GM19455 (cell line): ENCODE measurements at regions not wholly inside any gene's neighbourhood (a gene's known extent, or its start where the extent isn't known, plus 50 kb on each side); places are given as distances from the start of the nearest gene placed in this dataset.
A peak's percentile ranks its signal among the peaks of the same experiment; 100 is the strongest.

Experiments used
- ATAC-seq: cut with Tn5 transposase; IDR thresholded peaks from one replicate; pipeline ENCODE4 v1.9.1; 2021; ENCODE audit not compliant: unreplicated experiment

DNA sequence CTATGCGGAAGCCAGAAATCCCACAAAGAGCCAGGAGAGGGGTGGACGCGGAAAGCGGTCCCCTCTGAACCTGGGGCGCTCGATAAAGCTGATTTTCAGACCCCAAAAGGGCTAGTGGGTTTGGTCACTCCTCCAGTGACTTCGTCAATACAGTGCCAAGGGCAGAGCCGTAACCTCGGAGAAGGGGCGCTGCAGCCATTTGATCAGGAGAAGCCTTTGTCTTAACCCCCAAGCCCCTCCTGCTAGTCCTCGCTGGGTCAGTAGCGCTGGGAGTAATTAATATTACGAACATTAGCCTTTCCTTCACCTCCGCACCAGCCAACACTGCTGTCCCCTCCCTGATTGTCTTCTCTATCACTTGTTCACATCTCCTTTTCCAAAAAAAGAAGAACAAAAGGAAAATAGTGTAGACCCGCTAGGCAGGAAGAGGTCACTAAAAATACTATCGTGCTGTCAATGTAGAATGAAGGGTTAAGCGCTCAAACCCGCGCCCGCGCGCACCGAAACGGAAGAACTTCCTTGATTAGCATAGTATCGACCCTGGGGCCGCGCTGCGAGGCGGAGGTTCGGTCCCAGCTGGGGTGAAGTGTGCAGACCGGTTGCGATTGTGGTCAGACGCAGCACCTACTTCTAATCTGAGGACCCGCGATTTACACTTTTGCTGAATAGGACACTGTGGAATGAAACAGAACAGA is 63.2 kb upstream of the MAPRE2 start:
- peak; percentile 37 for ATAC-seq

DNA sequence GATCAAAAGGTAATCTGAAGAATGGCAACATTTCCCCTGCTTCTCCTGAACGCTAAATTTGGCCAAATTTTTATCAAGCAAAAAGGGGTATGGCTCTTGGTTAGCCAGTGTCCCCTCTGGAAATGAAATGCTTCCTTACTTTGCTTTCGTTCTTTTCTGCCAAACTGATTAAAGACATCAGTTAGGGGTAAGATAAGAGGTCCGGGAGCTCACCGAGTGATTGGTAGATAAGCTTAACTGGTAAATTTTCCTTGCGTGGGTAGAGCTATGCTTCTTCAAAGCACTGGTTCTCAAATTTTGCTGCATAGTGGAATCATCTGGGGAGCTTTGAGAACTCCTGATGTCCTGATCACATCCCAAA is 62.7 kb upstream of the MAPRE2 start:
- no peak for ATAC-seq

DNA sequence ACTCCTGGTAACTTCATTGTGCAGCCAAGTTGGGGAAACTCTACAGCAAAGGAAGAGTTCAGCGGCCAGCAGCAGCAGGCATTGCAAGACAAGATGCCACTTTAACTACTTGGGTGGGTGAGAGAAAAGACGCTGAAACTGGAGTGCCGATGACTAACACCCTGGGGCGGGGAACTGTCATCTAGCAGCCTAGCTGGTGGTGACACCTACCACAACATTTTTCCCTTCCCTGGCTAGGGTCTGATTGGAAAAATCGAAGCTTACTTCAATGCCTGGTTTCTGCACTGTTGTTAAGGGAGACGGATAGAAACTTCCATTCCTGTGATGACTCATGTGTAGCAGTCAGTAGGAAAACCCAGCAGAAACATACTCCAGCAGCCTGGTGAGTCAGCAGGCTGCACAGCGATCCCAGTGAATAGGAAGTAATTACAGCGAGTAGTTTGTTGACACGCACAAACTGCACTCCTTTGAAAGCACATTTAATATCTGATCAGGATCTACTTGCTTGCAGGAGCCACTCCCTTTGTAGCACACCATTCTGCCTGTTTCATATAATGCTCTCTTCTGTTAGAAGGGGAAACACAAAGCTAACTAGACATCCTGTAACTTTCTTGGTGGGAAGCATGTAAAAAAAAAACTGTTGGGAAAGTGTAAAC is 62.1 kb upstream of the MAPRE2 start:
- ATAC-seq, result no peak

DNA sequence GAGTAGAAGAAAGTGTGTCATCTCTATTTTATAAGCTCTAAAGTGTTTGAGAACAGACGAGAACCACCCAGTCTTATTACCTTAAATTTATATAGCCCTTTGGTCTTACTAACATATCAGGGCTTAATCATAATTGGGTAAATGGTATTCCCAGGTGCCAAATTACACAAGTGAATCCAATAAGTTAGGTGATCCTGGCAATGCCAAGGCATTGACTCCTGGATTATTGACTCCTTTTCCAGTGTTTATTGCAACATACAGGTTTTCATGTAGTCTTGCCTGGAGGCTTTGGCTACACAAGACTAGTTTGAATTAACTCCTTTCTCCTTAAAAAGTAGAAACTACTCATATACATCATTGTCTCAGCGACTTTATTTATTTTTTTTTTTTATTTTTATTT is 59.7 kb upstream of the MAPRE2 start:
- ATAC-seq, result no peak

- no peak for ATAC-seq
These were observed 55.2 kb upstream of the MAPRE2 start for GRCh38 chr18:34985963-34986362.

DNA sequence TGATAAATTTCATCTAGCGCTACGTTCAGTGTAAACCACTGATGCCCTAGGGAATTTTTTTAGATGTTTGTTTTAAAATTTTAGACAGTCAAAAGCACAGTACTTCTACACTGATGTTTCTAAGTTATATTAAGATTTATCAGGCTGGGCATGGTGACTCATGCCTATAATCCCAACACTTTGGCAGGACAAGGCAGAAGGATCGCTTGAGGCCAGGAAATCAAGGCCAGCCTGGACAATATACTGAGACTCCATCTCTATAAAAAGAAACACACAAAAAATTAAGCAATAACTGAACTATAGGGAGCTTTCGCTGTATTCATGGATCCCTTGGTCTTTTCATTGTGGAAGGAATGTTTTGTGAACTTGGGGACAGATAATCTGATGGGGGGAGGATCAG is 50.6 kb upstream of the MAPRE2 start:
- no peak for ATAC-seq

GRCh38 chr18:34991152-34991551 is 50.1 kb upstream of the MAPRE2 start:
- no peak for ATAC-seq
